ENCODE measurements at regions not wholly inside any gene's neighbourhood (a gene's known extent, or its start where the extent isn't known, plus 50 kb on each side); places are given as distances from the start of the nearest gene placed in this dataset.
"Not testable (repeated sequence)": the region's sequence is repeated elsewhere in the genome, so short reads cannot be mapped to it uniquely, and the experiment has no call there.

DNA sequence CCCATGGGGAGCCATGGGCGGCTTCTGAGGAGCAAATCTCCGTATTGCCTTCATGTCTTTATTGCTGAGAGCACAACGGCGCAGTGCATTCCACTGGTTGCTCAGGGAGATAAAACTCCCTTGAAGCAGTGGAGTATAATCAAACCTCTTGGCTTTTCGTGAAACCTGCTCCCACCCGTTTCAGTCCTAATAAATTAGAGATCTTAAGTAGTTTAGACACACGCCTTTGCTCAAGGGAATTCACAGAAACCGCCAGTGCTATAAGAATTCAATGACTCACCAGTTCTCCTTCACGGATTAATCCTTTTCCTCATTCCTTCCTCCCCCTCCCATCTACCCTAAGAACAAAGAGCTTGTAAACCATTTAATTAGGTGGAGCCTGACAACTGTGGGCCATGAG, 127.0 kb downstream of the CDY2A start:
- not testable (repeated sequence) for TF ChIP-seq CEBPB (IDR thresholded peaks at IDR 0.05); MAZ (IDR thresholded peaks at IDR 0.05; ENCODE audit: borderline replicate concordance, low read depth, low read length); TP53 (CRISPR knock-in tag; IDR thresholded peaks at IDR 0.05); EP300 (IDR thresholded peaks at IDR 0.05); POLR2A (IDR thresholded peaks at IDR 0.05; ENCODE audit: low read length)
- TF ChIP-seq, protein P1, sequence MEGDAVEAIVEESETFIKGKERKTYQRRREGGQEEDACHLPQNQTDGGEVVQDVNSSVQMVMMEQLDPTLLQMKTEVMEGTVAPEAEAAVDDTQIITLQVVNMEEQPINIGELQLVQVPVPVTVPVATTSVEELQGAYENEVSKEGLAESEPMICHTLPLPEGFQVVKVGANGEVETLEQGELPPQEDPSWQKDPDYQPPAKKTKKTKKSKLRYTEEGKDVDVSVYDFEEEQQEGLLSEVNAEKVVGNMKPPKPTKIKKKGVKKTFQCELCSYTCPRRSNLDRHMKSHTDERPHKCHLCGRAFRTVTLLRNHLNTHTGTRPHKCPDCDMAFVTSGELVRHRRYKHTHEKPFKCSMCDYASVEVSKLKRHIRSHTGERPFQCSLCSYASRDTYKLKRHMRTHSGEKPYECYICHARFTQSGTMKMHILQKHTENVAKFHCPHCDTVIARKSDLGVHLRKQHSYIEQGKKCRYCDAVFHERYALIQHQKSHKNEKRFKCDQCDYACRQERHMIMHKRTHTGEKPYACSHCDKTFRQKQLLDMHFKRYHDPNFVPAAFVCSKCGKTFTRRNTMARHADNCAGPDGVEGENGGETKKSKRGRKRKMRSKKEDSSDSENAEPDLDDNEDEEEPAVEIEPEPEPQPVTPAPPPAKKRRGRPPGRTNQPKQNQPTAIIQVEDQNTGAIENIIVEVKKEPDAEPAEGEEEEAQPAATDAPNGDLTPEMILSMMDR (IDR thresholded peaks at IDR 0.05): not testable (repeated sequence)
- TF ChIP-seq, protein P2, sequence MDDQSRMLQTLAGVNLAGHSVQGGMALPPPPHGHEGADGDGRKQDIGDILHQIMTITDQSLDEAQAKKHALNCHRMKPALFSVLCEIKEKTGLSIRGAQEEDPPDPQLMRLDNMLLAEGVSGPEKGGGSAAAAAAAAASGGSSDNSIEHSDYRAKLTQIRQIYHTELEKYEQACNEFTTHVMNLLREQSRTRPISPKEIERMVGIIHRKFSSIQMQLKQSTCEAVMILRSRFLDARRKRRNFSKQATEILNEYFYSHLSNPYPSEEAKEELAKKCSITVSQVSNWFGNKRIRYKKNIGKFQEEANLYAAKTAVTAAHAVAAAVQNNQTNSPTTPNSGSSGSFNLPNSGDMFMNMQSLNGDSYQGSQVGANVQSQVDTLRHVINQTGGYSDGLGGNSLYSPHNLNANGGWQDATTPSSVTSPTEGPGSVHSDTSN (IDR thresholded peaks at IDR 0.05): not testable (repeated sequence)
- TF ChIP-seq, protein P3, sequence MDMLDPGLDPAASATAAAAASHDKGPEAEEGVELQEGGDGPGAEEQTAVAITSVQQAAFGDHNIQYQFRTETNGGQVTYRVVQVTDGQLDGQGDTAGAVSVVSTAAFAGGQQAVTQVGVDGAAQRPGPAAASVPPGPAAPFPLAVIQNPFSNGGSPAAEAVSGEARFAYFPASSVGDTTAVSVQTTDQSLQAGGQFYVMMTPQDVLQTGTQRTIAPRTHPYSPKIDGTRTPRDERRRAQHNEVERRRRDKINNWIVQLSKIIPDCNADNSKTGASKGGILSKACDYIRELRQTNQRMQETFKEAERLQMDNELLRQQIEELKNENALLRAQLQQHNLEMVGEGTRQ (IDR thresholded peaks at IDR 0.05): not testable (repeated sequence)
- TF ChIP-seq, protein P4, sequence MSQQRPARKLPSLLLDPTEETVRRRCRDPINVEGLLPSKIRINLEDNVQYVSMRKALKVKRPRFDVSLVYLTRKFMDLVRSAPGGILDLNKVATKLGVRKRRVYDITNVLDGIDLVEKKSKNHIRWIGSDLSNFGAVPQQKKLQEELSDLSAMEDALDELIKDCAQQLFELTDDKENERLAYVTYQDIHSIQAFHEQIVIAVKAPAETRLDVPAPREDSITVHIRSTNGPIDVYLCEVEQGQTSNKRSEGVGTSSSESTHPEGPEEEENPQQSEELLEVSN (IDR thresholded peaks at IDR 0.05; ENCODE audit: borderline replicate concordance, low read depth): not testable (repeated sequence)
- TF ChIP-seq, protein P5, sequence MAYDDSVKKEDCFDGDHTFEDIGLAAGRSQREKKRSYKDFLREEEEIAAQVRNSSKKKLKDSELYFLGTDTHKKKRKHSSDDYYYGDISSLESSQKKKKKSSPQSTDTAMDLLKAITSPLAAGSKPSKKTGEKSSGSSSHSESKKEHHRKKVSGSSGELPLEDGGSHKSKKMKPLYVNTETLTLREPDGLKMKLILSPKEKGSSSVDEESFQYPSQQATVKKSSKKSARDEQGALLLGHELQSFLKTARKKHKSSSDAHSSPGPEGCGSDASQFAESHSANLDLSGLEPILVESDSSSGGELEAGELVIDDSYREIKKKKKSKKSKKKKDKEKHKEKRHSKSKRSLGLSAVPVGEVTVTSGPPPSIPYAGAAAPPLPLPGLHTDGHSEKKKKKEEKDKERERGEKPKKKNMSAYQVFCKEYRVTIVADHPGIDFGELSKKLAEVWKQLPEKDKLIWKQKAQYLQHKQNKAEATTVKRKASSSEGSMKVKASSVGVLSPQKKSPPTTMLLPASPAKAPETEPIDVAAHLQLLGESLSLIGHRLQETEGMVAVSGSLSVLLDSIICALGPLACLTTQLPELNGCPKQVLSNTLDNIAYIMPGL (CRISPR knock-in tag; IDR thresholded peaks at IDR 0.05; ENCODE audit: borderline replicate concordance): not testable (repeated sequence)
